Heart left ventricle (tissue), 16 donors: ENCODE measurements at regions not wholly inside any gene's neighbourhood (a gene's known extent, or its start where the extent isn't known, plus 50 kb on each side); places are given as distances from the start of the nearest gene placed in this dataset.

Experiments
- ATAC-seq, 4 donors: fragments of 200-7000 bp; cut with Tn5 transposase; one replicate each; pipeline ENCODE4 v1.9.1; 2020 to 2022; ENCODE audit warnings: moderate library complexity in 4 of 4, mild to moderate bottlenecking in 3 of 4, moderate number of reproducible peaks in 1 of 4
- DNase-seq, 5 donors: peaks; one replicate each; pipeline ENCODE4 v3.0.0-alpha.2; 2020
- H3K27ac ChIP-seq, 12 donors: fragments of 200-600 bp; sonication (generic) in 4 of 12; one replicate each; pipeline versions ENCODE4 v1.5.0 to v1.8.0; 2016 to 2022; ENCODE audit warnings: mild to moderate bottlenecking in 2 of 12
- H3K27me3 ChIP-seq, 9 donors: fragments of 200-600 bp; sonication (generic) in 2 of 9; one replicate each; pipeline versions ENCODE4 v1.5.1 to v1.8.0; 2016 to 2022; ENCODE audit warnings: mild to moderate bottlenecking in 3 of 9
- H3K36me3 ChIP-seq, 9 donors: fragments of 200-600 bp; sonication (generic) in 2 of 9; one replicate each; pipeline versions ENCODE4 v1.5.0 to v1.8.0; 2018 to 2022; ENCODE audit warnings: mild to moderate bottlenecking in 2 of 9
- H3K4me1 ChIP-seq, 12 donors: fragments of 200-600 bp; sonication (generic) in 4 of 12; one replicate each; pipeline versions ENCODE4 v1.5.0 to v1.8.0; 2016 to 2022; ENCODE audit warnings: mild to moderate bottlenecking in 3 of 12
- H3K4me3 ChIP-seq, 12 donors: fragments of 200-600 bp; sonication (generic) in 4 of 12; one replicate each; pipeline versions ENCODE4 v1.5.0 to v1.8.0; 2017 to 2022; ENCODE audit warnings: mild to moderate bottlenecking in 9 of 12, moderate library complexity in 4 of 12
- H3K9me3 ChIP-seq, 12 donors: fragments of 200-600 bp; sonication (generic) in 4 of 12; one replicate each; pipeline versions ENCODE4 v1.5.0 to v1.8.0; 2016 to 2022; ENCODE audit warnings: mild to moderate bottlenecking in 1 of 12
- CTCF ChIP-seq, 12 donors: fragments of 200-600 bp; sonication (generic) in 4 of 12; IDR thresholded peaks; one replicate each; pipeline versions ENCODE4 v1.5.0 to v1.8.0; 2018 to 2022; ENCODE audit warnings: antibody characterized with exemption in 12 of 12, mild to moderate bottlenecking in 5 of 12
- POLR2A ChIP-seq, 2 donors: fragments of 450-650 bp; IDR thresholded peaks; one replicate each; pipeline ENCODE4 v1.6.1; 2017; ENCODE audit warnings: antibody characterized with exemption in 2 of 2, mild to moderate bottlenecking in 2 of 2, moderate library complexity in 2 of 2
- WGBS, 4 donors: extraction: QIAGEN DNeasy Blood & Tissue Kit in 2 of 4; methylation state at CpG; one replicate each; pipeline versions ENCODE4 v1.1.5 to v1.1.7; 2013 to 2018; 5-methylcytosine and 5-hydroxymethylcytosine counted together
- intact Hi-C, 10 donors: fragments of 100-400 bp; cut with DNase I; formaldehyde crosslinking; loops; one replicate each; pipeline versions ENCODE4 v1.11.1 to v1.14.2; 2022
- donor health status: ischemic (EF 13 %, LVEDD 7.1; RV severe dilation, severe dysfunction).
- donor health status: healthy with polysubstance abuse.
- donor health status: DM: no; HTN: yes; CAD: no.
- donor health status: DM: no; HTN: no; CAD: no.
- donor health status: ischemic (EF 25% LVEDD 6.9; RV normal size, moderate dysfunction).
- donor health status: ischemic (EF 25% LVEDD 5.7; RV mildly dilated, moderate dysfunction).
- donor health status: healthy.
- donor health status: DM: yes; HTN: yes; CAD: no.
- donor health status: ischemic (EF 35%, LVEDD 5.7; RV mildly dilated, moderate dysfunction).
- donor health status: nonischemic (EF 11% LVEDD 7.7; RV severe dilation, severe dysfunction).
- donor health status: DM: yes; HTN: yes; CAD: no.
- donor health status: PGD.
- donor health status: ischemic (EF 29% LVEDD 5.4; RV normal size, mild dysfunction).
- donor health status: nonischemic (EF 23%, LVEDD 6.1; RV moderate dilation, normal function).

GRCh38 chr2:469514-469913, 181.6 kb upstream of the ALKAL2 start:
- no peak for DNase-seq
- ATAC-seq, result no peak
- Histone ChIP-seq H3K9me3 (peaks cover 0 to 13% (median 0%) of the 10 kb centered on the region in 12 donors), H3K4me3 (no peak overlapping the region), H3K4me1 (peaks cover 0 to 8% (median 0%) of the 10 kb centered on the region in 12 donors), H3K36me3 (no peaks in the 10 kb centered on the region), H3K27ac (no peak overlapping the region), H3K27me3 (peaks cover 9 to 74% (median 41%) of the 10 kb centered on the region in 9 donors)
- WGBS, 4 donors, result 84 to 89% (median 87%) methylated on average over 16 of the region's 16 CpGs
- TF ChIP-seq CTCF (IDR thresholded peaks at IDR 0.05), result no peak
- no peak for TF ChIP-seq POLR2A (IDR thresholded peaks at IDR 0.05)
- intact Hi-C loops, result no loop called here

GRCh38 chr2:468648-469336, 180.9 kb upstream of the ALKAL2 start:
- peaks cover 0 to 8% (median 0%) of the 10 kb centered on the region in 12 donors for H3K4me1 ChIP-seq
- WGBS, 4 donors, result 19 to 35% (median 25%) methylated on average over 28 to 29 of the region's 29 CpGs
- H3K4me3 ChIP-seq, result no peak overlapping the region
- no peak overlapping the region for H3K27ac ChIP-seq
- DNase-seq (no peak), ATAC-seq (no peak)
- peaks cover 0 to 12% (median 0%) of the 10 kb centered on the region in 12 donors for H3K9me3 ChIP-seq
- H3K36me3 ChIP-seq, result no peaks in the 10 kb centered on the region
- intact Hi-C loops, result no loop called here
- TF ChIP-seq CTCF (IDR thresholded peaks at IDR 0.05) (no peak), POLR2A (IDR thresholded peaks at IDR 0.05) (no peak)
- peaks cover 9 to 82% (median 41%) of the 10 kb centered on the region in 9 donors for H3K27me3 ChIP-seq

- Histone ChIP-seq H3K4me1 (peaks cover 0 to 8% (median 0%) of the 10 kb centered on the region in 12 donors), H3K36me3 (no peaks in the 10 kb centered on the region), H3K27me3 (peaks cover 9 to 89% (median 41%) of the 10 kb centered on the region in 9 donors), H3K27ac (no peak overlapping the region), H3K4me3 (no peak overlapping the region), H3K9me3 (peaks cover 0 to 5% (median 0%) of the 10 kb centered on the region in 12 donors)
- no peak for TF ChIP-seq POLR2A (IDR thresholded peaks at IDR 0.05)
- TF ChIP-seq CTCF (IDR thresholded peaks at IDR 0.05), result no peak
- DNase-seq, result no peak
- no peak for ATAC-seq
- intact Hi-C loops, result no loop called here
- 2 to 4% (median 3%) methylated on average over 30 to 69 of the region's 69 CpGs for WGBS, 4 donors
These were observed 180.2 kb upstream of the ALKAL2 start for GRCh38 chr2:467892-468647.

- TF ChIP-seq CTCF (IDR thresholded peaks at IDR 0.05), result no peak
- TF ChIP-seq POLR2A (IDR thresholded peaks at IDR 0.05), result no peak
- no peaks in the 10 kb centered on the region for H3K9me3 ChIP-seq
- H3K4me3 ChIP-seq, result no peak overlapping the region
- WGBS, 4 donors, result 35 to 46% (median 41%) methylated on average over 15 to 18 of the region's 18 CpGs
- H3K27me3 ChIP-seq, result peaks cover 9 to 91% (median 41%) of the 10 kb centered on the region in 9 donors
- H3K4me1 ChIP-seq, result peaks cover 0 to 8% (median 0%) of the 10 kb centered on the region in 12 donors
- no peak for ATAC-seq
- no peak for DNase-seq
- no peaks in the 10 kb centered on the region for H3K36me3 ChIP-seq
- no peak overlapping the region for H3K27ac ChIP-seq
- intact Hi-C loops, result no loop called here
These were observed 179.6 kb upstream of the ALKAL2 start for GRCh38 chr2:467543-467891.
